M059J (cell line): ENCODE measurements at regions not wholly inside any gene's neighbourhood (a gene's known extent, or its start where the extent isn't known, plus 50 kb on each side); places are given as distances from the start of the nearest gene placed in this dataset.

Source experiments
- DNase-seq: peaks from one replicate; pipeline ENCODE4 v3.0.0-alpha.2; 2012; ENCODE audit warnings: low read depth

GRCh38 chr5:168007286-168007685 is 284.2 kb upstream of the WWC1 start:
- no peak for DNase-seq

- DNase-seq = no peak
These were observed 282.9 kb upstream of the WWC1 start for GRCh38 chr5:168008555-168008954.

GRCh38 chr5:168011096-168011495 is 280.3 kb upstream of the WWC1 start:
- DNase-seq = no peak

- no peak for DNase-seq
These were observed 279.4 kb upstream of the WWC1 start for GRCh38 chr5:168012006-168012405.

GRCh38 chr5:168013546-168013945 is 277.9 kb upstream of the WWC1 start:
- no peak for DNase-seq

- no peak for DNase-seq
These were observed 276.9 kb upstream of the WWC1 start for GRCh38 chr5:168014433-168015123.

GRCh38 chr5:168015506-168015905 is 275.9 kb upstream of the WWC1 start:
- peak; percentile 18 for DNase-seq

- DNase-seq = no peak
These were observed 274.1 kb upstream of the WWC1 start for GRCh38 chr5:168017313-168017712.

GRCh38 chr5:168019143-168019542 is 272.3 kb upstream of the WWC1 start:
- DNase-seq = no peak

GRCh38 chr5:168020542-168021294 is 270.7 kb upstream of the WWC1 start:
- DNase-seq = peak; percentile 22

GRCh38 chr5:168022446-168023169 is 268.8 kb upstream of the WWC1 start:
- no peak for DNase-seq

GRCh38 chr5:168023191-168023590 is 268.3 kb upstream of the WWC1 start:
- no peak for DNase-seq

- no peak for DNase-seq
These were observed 267.1 kb upstream of the WWC1 start for GRCh38 chr5:168024306-168024705.

- DNase-seq = no peak
These were observed 264.4 kb upstream of the WWC1 start for GRCh38 chr5:168027007-168027406.

GRCh38 chr5:168030912-168031311 is 260.5 kb upstream of the WWC1 start:
- peak; percentile 26 for DNase-seq

GRCh38 chr5:168031614-168032013 is 259.8 kb upstream of the WWC1 start:
- no peak for DNase-seq

GRCh38 chr5:168039039-168039438 is 252.4 kb upstream of the WWC1 start:
- no peak for DNase-seq

- no peak for DNase-seq
These were observed 251.7 kb upstream of the WWC1 start for GRCh38 chr5:168039566-168040248.

GRCh38 chr5:168041583-168041982 is 249.9 kb upstream of the WWC1 start:
- DNase-seq = no peak

- DNase-seq = no peak
These were observed 249.0 kb upstream of the WWC1 start for GRCh38 chr5:168042284-168043068.

GRCh38 chr5:168046163-168046562 is 245.3 kb upstream of the WWC1 start:
- no peak for DNase-seq
